Lower leg skin (tissue), 4 donors: ENCODE measurements at regions not wholly inside any gene's neighbourhood (a gene's known extent, or its start where the extent isn't known, plus 50 kb on each side); places are given as distances from the start of the nearest gene placed in this dataset.
A peak's percentile ranks its signal among the peaks of the same experiment; 100 is the strongest.

ENCODE experiments used
- DNase-seq, 2 donors: peaks; one replicate each; pipeline ENCODE4 v3.0.0-alpha.2; 2019; ENCODE audit warnings: low spot score in 2 of 2
- H3K4me3 ChIP-seq: fragments of 200-600 bp; sonication (generic); 2 replicates; pipeline ENCODE4 v1.5.1; 2017; ENCODE audit warnings: mild to moderate bottlenecking, low read depth; ENCODE audit not compliant: poor library complexity, severe bottlenecking
- CTCF ChIP-seq, 3 donors: fragments of 450-650 bp; IDR thresholded peaks; one replicate each; pipeline ENCODE4 v1.5.1; 2016; ENCODE audit warnings: antibody characterized with exemption in 3 of 3, mild to moderate bottlenecking in 3 of 3, moderate library complexity in 2 of 3
- POLR2A ChIP-seq, 2 donors: fragments of 450-650 bp; IDR thresholded peaks; one replicate each; pipeline ENCODE4 v1.6.1; 2016 to 2017; ENCODE audit warnings: antibody characterized with exemption in 2 of 2, mild to moderate bottlenecking in 1 of 2, moderate library complexity in 1 of 2
- WGBS, 2 donors: methylation state at CpG; one replicate each; pipeline ENCODE4 v1.1.5; 2018; 5-methylcytosine and 5-hydroxymethylcytosine counted together
- intact Hi-C: fragments of 100-400 bp; cut with DNase I; formaldehyde crosslinking; loops from one replicate; pipeline ENCODE4 v1.15.0; 2023; ENCODE audit warnings: low total_unique reads

- whole genome bisulfite sequencing, 2 donors: 91% methylated on average over 6 of the region's 6 CpGs
- DNase-seq: no peak
- TF ChIP-seq CTCF (IDR thresholded peaks at IDR 0.05) (no peak), POLR2A (IDR thresholded peaks at IDR 0.05) (no peak)
- no peak overlapping the region for H3K4me3 ChIP-seq
- intact Hi-C loops: no loop called here
Observed at GRCh38 chr5:131019601-131020315, 145.3 kb downstream of the HINT1 start.

- intact Hi-C loops: no loop called here
- WGBS, 2 donors: 63 to 70% methylated on average over 1 of the region's 1 CpG
- TF ChIP-seq POLR2A (IDR thresholded peaks at IDR 0.05) (no peak), CTCF (IDR thresholded peaks at IDR 0.05) (no peak)
- DNase-seq: no peak
- no peak overlapping the region for H3K4me3 ChIP-seq
Observed at GRCh38 chr5:131019111-131019510, 145.9 kb downstream of the HINT1 start.

GRCh38 chr5:131008329-131008728 lies 156.7 kb downstream of the HINT1 start:
- 87 to 90% methylated on average over 24 of the region's 24 CpGs for WGBS, 2 donors
- DNase-seq: no peak
- H3K4me3 ChIP-seq: no peak overlapping the region
- intact Hi-C loops: no loop called here
- no peak for TF ChIP-seq POLR2A (IDR thresholded peaks at IDR 0.05)
- TF ChIP-seq CTCF (IDR thresholded peaks at IDR 0.05): no peak

GRCh38 chr5:131005963-131006684 lies 158.9 kb downstream of the HINT1 start:
- TF ChIP-seq CTCF (IDR thresholded peaks at IDR 0.05) (no peak), POLR2A (IDR thresholded peaks at IDR 0.05) (no peak)
- intact Hi-C loops: no loop called here
- 27 to 50% methylated on average over 2 to 3 of the region's 3 CpGs for WGBS, 2 donors
- DNase-seq: peak in 1 of 2 donors; percentile 74
- H3K4me3 ChIP-seq: no peak overlapping the region

GRCh38 chr5:131001507-131001906 lies 163.5 kb downstream of the HINT1 start:
- intact Hi-C loops: no loop called here
- WGBS, 2 donors: 36 to 63% methylated on average over 1 of the region's 1 CpG
- DNase-seq: no peak
- no peak for TF ChIP-seq POLR2A (IDR thresholded peaks at IDR 0.05)
- no peak for TF ChIP-seq CTCF (IDR thresholded peaks at IDR 0.05)
- H3K4me3 ChIP-seq: no peak overlapping the region
